ENCODE measurements at regions not wholly inside any gene's neighbourhood (a gene's known extent, or its start where the extent isn't known, plus 50 kb on each side); places are given as distances from the start of the nearest gene placed in this dataset.
A peak's percentile ranks its signal among the peaks of the same experiment; 100 is the strongest.

DNA sequence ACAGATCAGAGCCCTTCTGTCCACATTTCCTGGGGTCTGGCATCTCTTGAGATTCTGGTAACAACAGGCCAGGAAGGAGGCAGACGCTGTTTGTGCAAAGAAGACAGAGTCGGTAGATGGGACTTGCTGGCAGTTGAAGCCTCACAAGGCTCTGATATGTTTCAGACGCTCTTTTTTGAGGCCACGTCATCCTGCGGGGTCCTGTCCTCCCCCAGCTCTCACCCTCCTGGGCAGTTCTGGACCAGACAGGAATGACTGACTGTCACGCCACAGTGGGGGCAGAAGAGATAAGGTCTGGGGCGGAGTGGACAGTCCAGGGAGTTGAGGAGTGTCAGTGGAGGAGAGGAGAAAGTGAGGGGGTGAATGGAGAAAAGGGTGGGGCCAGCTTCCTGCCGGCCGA, 87.1 kb upstream of the SULF2 start:
- Histone ChIP-seq H3K4me1 (ENCODE audit: insufficient read depth, low read length) (no peaks in the 10 kb centered on the region), H3K9me3 (ENCODE audit: low read depth, low read length) (no peaks in the 10 kb centered on the region), H2AFZ (ENCODE audit: low read length) (no peak overlapping the region), H3K36me3 (ENCODE audit: insufficient read depth, low read length) (no peaks in the 10 kb centered on the region), H3K4me2 (ENCODE audit: insufficient read depth, low read length) (no peak overlapping the region), H3K27me3 (ENCODE audit: insufficient read depth, low read length) (peaks cover 13% of the 10 kb centered on the region), H3K4me3 (ENCODE audit: insufficient read depth, low read length) (no peak overlapping the region), H3K27ac (ENCODE audit: low read depth, low read length) (no peak overlapping the region), H4K20me1 (ENCODE audit: insufficient read depth, low read length) (no peaks in the 10 kb centered on the region), H3K79me2 (ENCODE audit: insufficient read depth, low read length) (no peaks in the 10 kb centered on the region)
- DNase-seq (ENCODE audit: insufficient read length, low spot score, missing footprints) = no peak
- no peak for TF ChIP-seq CTCF (IDR thresholded peaks at IDR 0.05; ENCODE audit: extremely low read depth, low read depth, low read length)

- no peak overlapping the region for H3K4me2 ChIP-seq (ENCODE audit: insufficient read depth, low read length)
- no peak overlapping the region for H3K27ac ChIP-seq (ENCODE audit: low read depth, low read length)
- TF ChIP-seq CTCF (IDR thresholded peaks at IDR 0.05; ENCODE audit: extremely low read depth, low read depth, low read length) = no peak
- H3K4me3 ChIP-seq (ENCODE audit: insufficient read depth, low read length) = no peak overlapping the region
- H3K36me3 ChIP-seq (ENCODE audit: insufficient read depth, low read length) = no peaks in the 10 kb centered on the region
- peak; percentile 51 for DNase-seq (ENCODE audit: insufficient read length, low spot score, missing footprints)
- H3K4me1 ChIP-seq (ENCODE audit: insufficient read depth, low read length) = no peaks in the 10 kb centered on the region
- no peaks in the 10 kb centered on the region for H3K27me3 ChIP-seq (ENCODE audit: insufficient read depth, low read length)
- H3K9me3 ChIP-seq (ENCODE audit: low read depth, low read length) = no peaks in the 10 kb centered on the region
- no peak overlapping the region for H2AFZ ChIP-seq (ENCODE audit: low read length)
- H3K79me2 ChIP-seq (ENCODE audit: insufficient read depth, low read length) = no peaks in the 10 kb centered on the region
- H4K20me1 ChIP-seq (ENCODE audit: insufficient read depth, low read length) = no peaks in the 10 kb centered on the region
Measured at GRCh38 chr20:47870475-47870874, 85.2 kb upstream of the SULF2 start.

- no peaks in the 10 kb centered on the region for H3K4me1 ChIP-seq (ENCODE audit: insufficient read depth, low read length)
- H3K36me3 ChIP-seq (ENCODE audit: insufficient read depth, low read length) = no peaks in the 10 kb centered on the region
- TF ChIP-seq CTCF (IDR thresholded peaks at IDR 0.05; ENCODE audit: extremely low read depth, low read depth, low read length) = no peak
- H4K20me1 ChIP-seq (ENCODE audit: insufficient read depth, low read length) = no peaks in the 10 kb centered on the region
- H3K27ac ChIP-seq (ENCODE audit: low read depth, low read length) = no peak overlapping the region
- no peak for DNase-seq (ENCODE audit: insufficient read length, low spot score, missing footprints)
- no peaks in the 10 kb centered on the region for H3K9me3 ChIP-seq (ENCODE audit: low read depth, low read length)
- H3K27me3 ChIP-seq (ENCODE audit: insufficient read depth, low read length) = peaks cover 4% of the 10 kb centered on the region
- H3K4me3 ChIP-seq (ENCODE audit: insufficient read depth, low read length) = no peak overlapping the region
- H2AFZ ChIP-seq (ENCODE audit: low read length) = no peak overlapping the region
- no peak overlapping the region for H3K4me2 ChIP-seq (ENCODE audit: insufficient read depth, low read length)
- H3K79me2 ChIP-seq (ENCODE audit: insufficient read depth, low read length) = no peaks in the 10 kb centered on the region
Measured at GRCh38 chr20:47868744-47869143, 83.5 kb upstream of the SULF2 start.

- Histone ChIP-seq H3K4me3 (ENCODE audit: insufficient read depth, low read length) (no peak overlapping the region), H3K4me1 (ENCODE audit: insufficient read depth, low read length) (no peaks in the 10 kb centered on the region), H4K20me1 (ENCODE audit: insufficient read depth, low read length) (no peaks in the 10 kb centered on the region), H3K79me2 (ENCODE audit: insufficient read depth, low read length) (no peaks in the 10 kb centered on the region), H3K27me3 (ENCODE audit: insufficient read depth, low read length) (peaks cover 7% of the 10 kb centered on the region), H3K9me3 (ENCODE audit: low read depth, low read length) (no peaks in the 10 kb centered on the region), H2AFZ (ENCODE audit: low read length) (no peak overlapping the region), H3K36me3 (ENCODE audit: insufficient read depth, low read length) (no peaks in the 10 kb centered on the region), H3K4me2 (ENCODE audit: insufficient read depth, low read length) (no peak overlapping the region), H3K27ac (ENCODE audit: low read depth, low read length) (no peak overlapping the region)
- TF ChIP-seq CTCF (IDR thresholded peaks at IDR 0.05; ENCODE audit: extremely low read depth, low read depth, low read length) = no peak
- DNase-seq (ENCODE audit: insufficient read length, low spot score, missing footprints) = peak; percentile 23
Measured at GRCh38 chr20:47868236-47868635, 83.0 kb upstream of the SULF2 start.

Measured in osteoblast (primary cell).